Stimulated activated CD4-positive, alpha-beta T cell treated with anti-CD3 and anti-CD28 coated beads, TNF-alpha, amount 100 ng/mL, for 24 hours (primary cell): ENCODE measurements at regions not wholly inside any gene's neighbourhood (a gene's known extent, or its start where the extent isn't known, plus 50 kb on each side); places are given as distances from the start of the nearest gene placed in this dataset.

Experiments
- DNase-seq, 3 experiments: peaks; one replicate each; pipeline ENCODE4 v3.0.0-alpha.2; 2020; ENCODE audit warnings: low read depth in 3 of 3

DNA sequence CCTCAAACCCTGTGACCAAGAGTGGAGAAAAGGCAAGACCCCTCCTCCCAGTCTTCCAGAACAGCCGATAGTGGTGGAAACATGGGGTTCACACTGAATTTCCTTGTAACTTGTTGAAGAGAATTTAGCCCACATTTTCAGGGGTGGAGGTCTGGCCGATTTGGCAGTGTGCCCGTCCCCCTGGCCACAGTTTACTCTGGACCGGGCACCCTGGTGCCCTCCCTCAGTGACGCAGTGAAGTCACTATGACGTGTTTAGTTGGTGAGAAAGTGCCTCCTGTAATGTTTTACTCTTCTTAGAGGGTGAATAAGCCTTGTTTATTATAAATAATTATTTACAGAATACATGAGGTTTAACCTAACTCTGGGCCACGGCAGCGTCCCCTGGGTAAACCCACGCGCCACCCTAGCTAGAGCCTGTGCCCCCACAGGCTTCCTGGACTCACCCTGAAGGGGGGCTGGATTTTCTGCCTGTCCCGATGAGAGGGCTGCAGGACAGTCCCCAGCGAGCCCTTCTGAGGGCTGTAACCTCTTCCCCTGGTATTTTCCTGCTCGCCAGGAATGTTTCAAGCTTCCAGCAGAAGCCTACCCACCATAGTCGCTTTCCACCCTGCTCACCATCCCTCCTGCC is 316.9 kb downstream of the SEC14L1 start:
- no peak for DNase-seq

DNA sequence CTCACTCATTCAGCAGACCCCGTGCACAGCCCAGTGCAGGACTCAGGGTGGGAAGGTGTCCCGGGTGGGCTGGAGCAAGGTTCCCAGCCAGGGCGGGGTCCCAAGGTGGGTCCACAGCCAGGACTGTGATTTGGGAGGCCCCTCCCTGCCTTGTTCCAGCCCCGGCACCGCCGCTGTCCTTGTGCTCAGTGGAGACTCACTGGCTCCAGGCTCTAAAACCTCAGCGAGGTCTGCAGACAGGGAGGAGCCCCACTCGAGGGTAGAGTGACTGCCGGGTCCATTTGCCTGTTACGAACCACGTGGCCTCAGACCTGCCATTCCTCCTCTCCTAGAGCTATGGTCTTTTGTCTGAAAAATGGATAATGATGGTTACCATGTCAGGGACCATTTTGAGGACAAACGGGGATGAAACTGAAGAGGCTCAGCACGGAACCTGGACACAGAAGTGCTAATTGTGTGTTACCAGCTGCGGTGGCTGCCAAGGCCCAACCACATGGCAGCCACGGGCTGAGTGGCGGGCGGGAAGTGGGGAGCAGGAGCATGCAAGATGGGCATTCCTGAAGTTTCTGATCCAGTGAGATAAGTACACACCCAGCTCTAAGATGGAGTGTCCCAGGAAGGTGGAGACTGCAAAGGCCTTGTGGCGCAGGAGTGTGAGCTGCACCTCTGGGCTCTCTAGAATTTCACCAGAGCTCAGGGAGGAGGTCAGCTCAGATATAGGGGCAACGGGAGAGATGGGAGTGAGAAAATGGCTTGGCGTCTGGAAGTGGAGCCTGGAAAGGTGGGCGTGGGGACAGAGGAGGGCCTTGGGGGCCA is 317.6 kb downstream of the SEC14L1 start:
- no peak for DNase-seq

DNA sequence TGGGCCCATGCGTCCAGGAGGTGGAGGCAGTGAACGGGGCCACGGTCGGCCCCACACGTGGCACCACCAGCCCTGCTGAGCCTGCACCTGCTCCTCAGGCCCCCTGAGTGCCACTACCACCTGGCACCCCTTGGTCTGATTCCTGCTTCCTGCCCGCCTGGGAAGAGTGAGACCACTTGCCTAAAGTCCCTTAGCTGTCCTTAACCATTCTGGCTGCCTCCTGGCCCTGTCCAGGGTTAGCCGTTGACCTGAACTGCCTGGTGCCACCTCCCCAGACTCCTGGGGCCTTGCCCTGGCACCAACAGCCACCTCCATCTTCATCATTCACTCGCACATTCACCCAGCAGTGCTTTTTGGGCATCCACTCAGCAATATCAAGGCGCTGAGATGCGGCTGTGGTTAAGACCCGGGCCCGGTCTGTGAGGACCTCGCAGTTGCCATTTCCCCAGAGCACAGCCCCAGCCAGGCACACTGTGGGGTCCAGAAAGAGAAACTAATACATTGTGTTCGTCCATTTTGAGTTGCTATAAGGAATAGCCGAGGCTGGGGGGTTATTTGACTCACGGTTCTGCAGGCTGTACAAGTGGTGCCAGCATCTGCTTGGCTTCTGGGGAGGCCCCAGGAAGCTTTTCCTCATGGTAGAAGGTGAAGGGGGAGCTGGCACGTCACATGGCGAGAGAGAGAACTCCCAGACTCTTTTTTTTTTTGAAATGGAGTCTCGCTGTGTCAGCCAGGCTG is 318.4 kb downstream of the SEC14L1 start:
- DNase-seq, result no peak

DNA sequence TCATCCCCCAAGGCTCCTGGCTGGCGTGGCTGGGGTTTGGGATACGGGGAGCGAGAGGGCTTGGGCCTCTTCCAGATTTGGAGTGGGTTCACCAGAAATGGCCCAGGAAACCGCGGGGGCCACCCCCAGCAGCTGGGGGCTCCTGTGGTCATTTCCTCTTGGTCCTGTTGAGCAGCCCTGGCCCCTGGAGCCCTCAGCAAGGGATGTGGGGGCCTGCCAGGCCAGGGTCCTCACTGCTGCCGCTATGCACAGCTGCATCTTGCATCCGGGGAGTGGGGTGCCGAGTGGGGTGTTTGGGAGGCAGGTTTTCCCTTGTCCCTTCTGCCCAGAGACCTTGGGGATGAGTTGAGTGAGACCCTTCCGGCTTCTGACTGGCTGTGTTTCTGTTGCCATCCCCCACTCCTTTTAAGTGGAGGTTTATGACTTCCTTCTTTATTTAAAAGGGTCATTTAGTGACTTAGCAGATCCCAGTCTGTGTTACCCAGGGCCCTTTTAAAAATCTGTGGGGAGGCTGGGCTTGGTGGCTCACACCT is 319.8 kb downstream of the SEC14L1 start:
- DNase-seq, result no peak

DNA sequence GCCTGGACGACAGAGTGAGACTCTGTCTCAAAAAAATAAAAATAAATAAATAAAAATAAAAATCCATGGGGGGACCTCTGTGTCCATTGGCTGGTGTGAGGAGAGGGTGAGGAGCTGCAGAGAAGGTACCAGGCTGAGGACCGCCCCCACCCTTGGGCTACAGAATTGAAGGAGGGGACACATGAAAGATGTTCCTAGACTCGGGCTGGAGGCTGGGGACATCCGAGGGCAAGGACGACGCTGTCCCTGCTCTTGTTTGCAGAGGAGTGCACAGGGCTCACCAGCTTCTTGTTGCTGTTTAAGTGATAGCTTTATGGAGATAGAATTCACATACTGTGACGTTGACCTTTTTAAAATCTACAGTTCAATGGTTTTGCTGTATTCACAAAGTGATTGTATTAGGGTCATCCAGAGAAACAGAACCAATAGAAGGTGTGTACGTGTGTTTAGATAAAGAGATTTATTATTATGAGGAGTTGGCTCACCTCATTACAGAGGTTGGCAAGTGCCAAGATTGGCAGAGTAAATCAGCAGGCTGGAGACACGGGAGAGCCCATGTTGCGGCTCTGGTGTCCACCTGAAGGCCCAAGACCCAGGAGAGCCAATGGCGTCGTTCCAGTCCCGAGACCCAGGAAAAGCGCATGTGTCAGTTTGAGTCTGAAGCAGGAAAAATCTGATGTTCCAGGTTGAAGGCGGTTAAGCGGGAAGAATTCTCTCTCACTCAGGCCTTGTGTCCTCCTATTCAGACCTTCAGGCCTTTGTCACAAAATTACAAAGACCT is 320.7 kb downstream of the SEC14L1 start:
- DNase-seq, result no peak

DNA sequence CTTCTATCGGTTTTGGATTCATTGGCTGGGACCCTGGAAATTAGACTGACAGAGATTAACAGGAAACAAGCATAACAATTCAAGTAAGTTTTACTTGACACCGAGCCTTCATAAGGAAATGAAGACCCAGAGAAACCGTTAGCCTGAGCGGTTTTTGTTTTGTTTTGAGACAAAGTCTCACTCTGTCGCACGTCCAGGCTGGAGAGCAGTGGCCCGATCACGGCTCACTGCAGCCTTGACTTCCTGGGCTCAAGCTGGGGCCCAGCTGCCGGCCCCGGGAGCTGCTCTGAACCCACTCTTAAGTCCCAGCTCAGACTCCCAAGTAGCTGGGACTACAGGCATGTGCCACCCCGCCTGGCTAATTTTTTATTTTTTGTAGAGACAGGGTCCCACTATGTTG is 321.3 kb downstream of the SEC14L1 start:
- DNase-seq, result no peak

DNA sequence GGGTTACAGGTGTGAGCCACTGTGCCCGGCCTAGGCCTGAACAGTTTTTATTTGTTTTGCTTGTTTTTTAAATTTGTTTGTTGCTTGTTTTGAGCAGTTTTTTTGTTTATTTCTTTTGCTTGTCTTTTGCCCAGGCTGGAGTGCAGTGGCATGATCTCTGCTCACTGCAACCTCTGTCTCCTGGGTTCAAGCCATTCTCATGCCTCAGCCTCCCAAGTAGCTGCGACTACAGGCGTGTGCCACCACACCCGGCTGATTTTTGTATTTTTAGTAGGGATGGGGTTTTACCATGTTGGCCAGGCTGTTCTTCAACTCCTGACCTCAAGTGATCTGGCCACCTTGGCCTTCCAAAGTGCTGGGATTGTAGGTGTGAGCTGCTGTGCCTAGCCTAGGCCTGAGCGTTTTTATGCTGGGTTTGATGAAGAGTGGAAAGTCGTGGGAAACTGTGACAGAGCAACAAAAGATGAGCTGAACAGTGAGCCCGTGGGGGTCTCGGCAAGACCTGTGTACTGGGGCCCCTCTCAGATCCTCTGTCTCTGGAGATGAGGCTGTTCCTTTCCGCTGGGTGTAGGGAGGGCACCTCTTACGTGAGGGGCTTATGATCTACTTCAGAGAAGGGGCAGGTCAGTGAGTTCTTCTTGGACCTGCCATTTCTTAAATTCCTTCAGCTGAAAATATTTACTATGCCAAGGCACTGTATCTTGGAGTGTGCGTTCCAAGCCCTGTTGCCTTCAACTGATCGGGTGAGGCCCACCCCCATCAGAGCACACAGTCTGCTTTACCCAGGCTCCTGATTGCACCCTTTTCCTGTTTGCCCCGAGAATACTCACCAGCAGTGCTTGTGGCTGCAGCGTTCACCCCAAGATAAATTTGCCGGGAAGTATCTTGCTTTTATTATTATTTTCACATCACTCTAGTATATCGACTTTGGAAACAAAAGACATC is 322.1 kb downstream of the SEC14L1 start:
- no peak for DNase-seq

DNA sequence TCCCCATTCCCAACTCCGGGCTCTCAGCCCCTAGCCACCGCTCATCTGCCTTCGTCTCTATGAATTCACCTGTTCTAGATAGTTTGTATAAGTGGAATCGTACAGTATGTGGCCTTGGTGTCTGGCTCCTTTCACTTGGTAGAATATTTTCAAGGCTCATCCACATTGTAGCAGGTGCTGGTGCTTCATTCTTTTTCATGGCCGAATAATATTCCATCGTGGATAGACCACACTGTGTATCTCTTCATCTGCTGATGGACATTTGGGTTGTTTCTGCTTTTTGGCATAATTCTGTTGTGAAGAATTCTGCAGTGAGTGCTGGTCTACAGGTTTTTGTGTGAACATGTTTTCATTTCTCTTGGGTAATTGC is 324.2 kb downstream of the SEC14L1 start:
- DNase-seq, result no peak

DNA sequence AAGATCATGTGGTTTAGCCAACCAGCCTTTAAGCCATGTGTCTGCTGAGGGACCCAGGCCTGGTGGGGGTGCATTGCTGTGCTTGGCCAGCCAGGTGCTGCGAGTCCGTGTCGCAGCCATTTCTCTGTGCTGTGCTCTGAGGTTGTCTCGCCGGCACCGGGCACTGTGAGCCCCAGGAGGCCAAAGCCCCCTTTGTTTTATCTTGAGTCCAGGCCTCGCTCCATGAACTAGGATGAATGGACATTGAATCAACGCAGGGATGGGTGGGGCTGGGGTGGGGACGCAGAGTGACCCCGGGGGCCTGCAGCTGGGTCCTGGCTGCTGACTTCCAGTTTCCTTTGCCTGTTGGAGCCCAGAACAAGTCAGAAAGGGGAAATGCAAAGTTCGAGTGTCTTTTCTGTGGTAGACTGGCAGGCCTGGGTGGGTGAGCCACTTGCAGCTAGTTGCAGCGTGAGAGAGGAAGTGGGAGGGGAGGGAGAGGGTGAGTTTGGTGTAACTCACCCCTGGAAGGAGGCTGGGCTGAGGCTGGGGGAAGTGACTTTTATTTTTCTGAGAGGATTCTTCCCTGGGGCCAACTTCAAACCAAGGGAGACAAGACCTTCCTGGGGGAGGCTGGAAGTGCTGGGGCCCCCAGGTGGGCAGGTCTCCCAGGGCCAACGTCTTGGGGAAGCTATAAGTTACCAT is 324.7 kb downstream of the SEC14L1 start:
- peak in 2 of 3 experiments; percentile 70 to 77 for DNase-seq

DNA sequence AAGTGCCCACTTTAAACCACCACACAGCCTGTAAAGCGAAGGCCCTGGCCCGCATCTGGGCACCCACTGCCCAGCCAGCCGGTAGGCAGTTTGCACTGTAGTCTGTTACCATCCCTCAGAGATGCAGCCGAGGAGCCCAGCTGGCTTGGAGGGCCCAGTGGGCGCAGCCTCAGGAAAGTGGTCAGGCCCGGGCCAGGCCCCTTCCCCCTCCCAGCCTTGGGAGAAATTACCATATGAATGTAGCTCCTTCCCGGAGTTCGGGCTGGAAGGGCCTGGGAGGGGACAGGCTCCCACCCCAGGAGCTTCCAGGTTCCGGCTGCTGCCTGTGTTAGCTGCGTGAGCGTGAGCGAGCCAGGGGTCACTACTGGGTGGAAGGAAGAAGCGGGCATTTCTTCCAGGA is 325.4 kb downstream of the SEC14L1 start:
- no peak for DNase-seq

DNA sequence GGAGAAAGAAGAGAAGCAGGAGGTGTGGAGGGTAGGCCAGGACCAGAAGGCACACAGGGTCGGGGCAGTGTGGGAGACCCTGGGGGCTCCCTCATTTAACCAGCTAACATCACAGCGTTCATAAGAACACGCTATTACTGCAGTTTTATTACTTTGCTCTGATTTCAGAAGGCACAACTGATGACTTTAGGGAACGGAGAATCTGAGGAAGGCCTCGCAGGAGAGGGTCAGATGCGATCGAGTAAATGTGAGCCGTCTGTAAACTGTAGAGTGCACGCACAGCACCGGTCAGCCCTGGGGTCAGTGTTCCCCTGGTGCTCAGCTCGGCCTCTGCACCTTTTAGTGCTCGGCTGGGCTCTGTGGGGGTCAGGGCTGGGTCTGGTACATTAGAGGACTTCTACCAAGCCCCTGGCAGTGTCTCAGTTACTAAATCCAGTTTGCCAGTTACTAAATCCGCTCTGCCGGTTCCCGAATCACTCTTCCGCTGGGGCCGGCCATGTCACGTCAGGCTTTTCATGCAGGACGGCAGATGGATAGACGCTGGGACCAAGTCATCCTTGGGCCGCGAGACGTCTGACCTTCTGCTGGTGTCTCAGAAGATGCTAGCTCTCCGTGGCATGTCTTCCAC is 325.9 kb downstream of the SEC14L1 start:
- DNase-seq, result no peak

DNA sequence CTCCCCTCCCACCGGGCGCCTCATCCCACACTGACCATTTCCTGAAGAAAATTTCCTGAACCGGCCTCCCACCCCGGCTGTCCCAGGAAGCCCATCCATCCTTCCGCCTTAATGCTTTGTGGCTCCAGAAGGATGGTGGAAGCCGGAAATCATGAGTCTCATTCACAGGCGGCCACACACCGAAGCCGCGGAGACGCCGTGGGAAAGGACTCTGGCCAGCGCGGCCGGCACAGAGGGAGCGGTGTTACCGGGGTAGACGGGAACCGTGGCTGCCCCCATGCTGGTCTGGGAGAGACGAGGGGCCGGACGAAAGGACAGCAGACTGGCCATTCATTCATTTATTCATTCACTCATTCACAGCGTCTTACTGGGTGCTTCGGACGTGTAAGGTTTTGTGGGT is 326.8 kb downstream of the SEC14L1 start:
- DNase-seq, result no peak

DNA sequence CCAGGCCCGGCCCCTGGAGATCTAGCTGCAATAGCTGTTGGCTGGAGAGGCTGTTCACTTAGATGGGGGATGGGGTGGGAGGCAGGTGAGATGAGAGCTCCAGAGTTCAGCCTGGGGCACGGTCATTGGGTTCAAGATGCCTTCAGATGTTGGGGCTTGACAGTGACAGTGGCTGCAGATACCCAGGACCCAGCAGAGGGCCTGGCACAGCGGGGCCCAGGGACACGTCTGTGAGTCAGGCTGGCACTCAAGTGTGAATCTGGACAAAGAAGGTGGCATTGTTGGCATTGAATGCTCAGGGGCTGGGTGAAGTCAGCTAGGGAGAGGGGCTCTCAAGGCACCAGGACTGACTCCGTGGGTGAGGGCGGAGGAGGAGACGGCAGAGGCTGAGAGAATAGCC is 328.1 kb downstream of the SEC14L1 start:
- DNase-seq, result no peak

DNA sequence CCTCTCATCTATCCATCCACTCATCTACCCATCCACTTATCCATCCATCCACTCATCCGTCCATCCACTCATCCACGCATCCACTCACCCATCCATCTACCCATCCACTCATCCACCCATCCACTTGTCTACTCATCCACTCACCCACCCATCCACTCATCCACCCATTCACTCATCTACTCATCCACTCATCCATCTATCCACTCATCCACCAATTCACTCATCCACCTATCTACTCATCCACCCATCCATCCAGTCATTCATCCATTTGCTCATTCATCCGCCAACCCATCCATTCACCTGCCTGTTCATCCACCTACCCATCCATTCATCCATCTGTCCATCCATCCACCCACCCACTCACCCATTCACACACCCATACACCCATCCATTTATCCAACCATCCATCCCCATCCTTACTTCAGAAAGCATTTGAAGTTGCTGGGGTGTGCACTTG is 329.6 kb downstream of the SEC14L1 start:
- DNase-seq, result no peak

DNA sequence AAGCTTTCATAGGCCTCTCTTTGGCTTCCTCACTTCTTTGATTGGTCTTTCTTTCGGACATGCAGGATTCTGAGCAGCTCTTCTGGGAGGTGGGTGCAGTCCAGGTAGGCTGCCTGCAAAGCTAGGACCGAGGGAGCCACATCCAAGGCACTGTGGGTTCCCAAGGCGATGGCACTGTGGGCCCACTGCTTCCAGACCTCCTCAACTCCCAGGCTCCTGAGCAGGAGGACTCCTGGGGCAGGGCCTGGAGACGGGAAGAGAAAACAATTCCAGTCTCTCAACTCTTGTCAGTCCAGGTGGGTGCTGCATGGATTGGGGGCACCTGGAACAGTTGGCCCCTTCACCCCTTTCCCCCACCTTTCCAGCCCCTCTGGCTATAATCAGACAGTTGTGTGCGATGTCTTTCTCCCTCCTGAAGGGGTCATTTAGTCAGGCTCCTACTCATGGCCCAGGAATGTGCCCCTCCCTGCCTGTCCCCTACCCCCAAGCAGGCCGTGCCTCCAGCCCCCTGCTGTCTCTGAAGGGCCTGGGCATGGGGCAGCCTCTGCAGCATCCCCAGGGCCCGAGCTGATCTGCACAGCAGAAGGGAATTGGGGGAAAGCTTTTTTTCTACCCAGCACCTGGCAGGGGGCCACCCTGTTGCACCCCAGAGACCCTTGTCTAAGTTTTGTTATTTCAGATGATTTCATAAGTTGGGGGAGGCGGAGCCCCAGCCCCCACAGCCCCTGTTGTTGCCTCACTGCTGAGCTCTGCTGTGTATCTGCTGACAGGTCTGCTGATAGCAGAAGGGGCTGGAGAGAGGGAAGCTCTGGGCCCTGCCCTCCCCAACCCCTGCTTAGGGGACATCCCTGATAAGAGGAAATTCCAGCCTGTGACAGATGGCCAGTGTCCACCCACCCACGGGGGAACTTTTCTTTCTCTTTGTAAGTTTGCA is 330.3 kb downstream of the SEC14L1 start:
- no peak for DNase-seq

DNA sequence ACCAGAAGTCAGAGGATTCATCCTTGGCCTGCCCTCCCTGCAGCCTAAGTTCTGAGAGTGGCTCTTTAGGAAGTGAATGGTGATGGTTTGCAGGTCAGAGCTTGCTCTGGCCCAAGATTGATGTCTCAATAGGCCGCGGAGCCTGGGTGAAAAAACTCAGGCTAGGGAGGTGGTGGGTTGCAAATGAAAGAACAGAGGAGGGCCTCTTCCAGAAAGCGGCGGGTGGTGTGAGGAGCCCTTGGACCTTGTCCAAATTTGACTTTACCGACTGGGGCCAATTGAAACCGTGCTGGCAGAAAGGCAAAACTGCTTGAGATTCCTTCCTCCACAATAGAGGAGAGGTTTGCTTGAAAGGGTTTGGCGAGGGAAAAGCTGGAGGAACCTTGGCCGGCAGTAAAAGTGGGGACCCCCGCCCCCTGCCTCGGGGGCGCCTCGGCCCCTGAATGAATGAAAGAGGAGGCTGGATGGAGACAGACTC is 331.3 kb downstream of the SEC14L1 start:
- no peak for DNase-seq

DNA sequence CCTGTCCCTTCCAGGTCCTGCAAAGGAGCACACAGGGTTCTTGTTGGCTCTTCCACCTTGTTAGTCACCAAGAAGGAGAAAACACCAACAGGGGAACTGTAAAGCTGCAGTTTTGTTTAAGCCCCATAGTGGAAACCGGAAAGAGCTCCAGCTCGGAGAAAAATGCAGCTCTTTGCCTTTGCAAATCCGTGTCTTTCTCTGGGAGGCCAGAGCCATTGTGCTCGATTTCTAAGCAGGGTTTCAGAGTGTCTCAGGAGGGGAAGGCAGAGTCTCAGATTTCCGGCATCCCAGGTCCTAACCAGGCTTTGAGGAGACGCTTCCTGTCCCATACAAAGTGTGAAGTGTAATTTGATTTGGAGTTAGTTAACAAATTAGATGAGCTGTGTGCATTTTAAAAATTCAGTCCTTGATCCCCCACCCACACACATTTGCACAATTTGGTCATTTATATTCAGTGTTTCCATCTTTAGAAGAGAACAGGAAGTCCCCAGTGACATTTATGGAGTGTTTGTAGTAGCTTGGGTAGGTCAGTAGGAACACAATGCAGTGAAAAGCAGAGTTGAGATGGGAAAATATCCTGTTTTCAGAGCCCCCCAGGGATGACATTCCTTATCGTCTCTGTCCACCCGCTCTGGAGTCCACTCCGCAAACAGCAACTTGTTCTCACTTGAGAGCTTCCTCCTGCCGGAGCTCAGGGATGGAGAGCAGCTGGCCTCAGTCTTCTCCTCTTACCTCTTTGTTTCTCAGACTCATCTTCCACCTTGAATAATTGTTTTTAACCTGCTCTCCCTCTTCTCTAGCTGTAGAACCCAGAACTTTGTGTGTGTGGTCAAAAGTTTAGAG is 331.9 kb downstream of the SEC14L1 start:
- DNase-seq, result no peak
